Large intestine (tissue), 3 donors: ENCODE measurements at regions not wholly inside any gene's neighbourhood (a gene's known extent, or its start where the extent isn't known, plus 50 kb on each side); places are given as distances from the start of the nearest gene placed in this dataset.

Experiments used
- DNase-seq, 2 donors: peaks; one replicate each; pipeline versions ENCODE4 v3.0.0 to v3.0.0-alpha.2; 2013
- H3K27ac ChIP-seq: one replicate; pipeline ENCODE4 v1.5.1; 2013; ENCODE audit warnings: low read length
- H3K27me3 ChIP-seq: 2 replicates; pipeline ENCODE4 v1.6.1; 2013; ENCODE audit warnings: low read length; ENCODE audit not compliant: control insufficient read depth, insufficient read depth
- H3K36me3 ChIP-seq: 2 replicates; pipeline ENCODE4 v1.6.1; 2013; ENCODE audit warnings: low read length; ENCODE audit not compliant: control insufficient read depth, insufficient read depth
- H3K4me1 ChIP-seq: one replicate; pipeline ENCODE4 v1.6.1; 2013; ENCODE audit warnings: low read length; ENCODE audit not compliant: control insufficient read depth, insufficient read depth
- H3K4me3 ChIP-seq: one replicate; pipeline ENCODE4 v1.5.1; 2013; ENCODE audit warnings: low read length
- H3K9me3 ChIP-seq: one replicate; pipeline ENCODE4 v1.6.1; 2013; ENCODE audit warnings: mild to moderate bottlenecking, low read depth, low read length, moderate library complexity; ENCODE audit not compliant: control insufficient read depth
- WGBS: methylation state at CpG from one replicate; pipeline ENCODE4 v1.1.5; 2013; ENCODE audit warnings: low lambda C conversion rate; ENCODE audit not compliant: insufficient coverage; 5-methylcytosine and 5-hydroxymethylcytosine counted together

DNA sequence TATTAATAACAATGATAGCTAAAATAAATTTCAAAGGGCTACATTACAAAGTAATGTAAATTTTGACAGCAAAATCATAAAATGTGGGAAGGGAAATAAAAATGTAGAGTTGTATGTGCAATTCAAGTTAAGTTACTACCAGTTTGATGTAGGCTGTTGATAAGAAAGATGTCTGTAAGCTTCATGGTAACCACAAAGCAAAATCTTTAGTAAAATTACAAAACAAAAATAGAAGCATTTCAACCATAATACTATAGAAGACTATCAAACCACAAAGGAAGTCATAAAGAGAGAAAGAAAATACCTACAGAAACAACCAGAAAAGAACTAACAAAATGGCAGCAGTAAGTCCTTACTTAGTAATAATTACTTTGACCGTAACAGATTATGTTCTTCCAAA, 99.1 kb downstream of the C7orf25 start:
- H3K9me3 ChIP-seq, result no peaks in the 10 kb centered on the region
- H3K27me3 ChIP-seq, result no peaks in the 10 kb centered on the region
- H3K27ac ChIP-seq, result no peak overlapping the region
- DNase-seq, result no peak
- 100% methylated on average over 1 of the region's 1 CpG for WGBS
- no peaks in the 10 kb centered on the region for H3K4me1 ChIP-seq
- no peaks in the 10 kb centered on the region for H3K36me3 ChIP-seq
- no peak overlapping the region for H3K4me3 ChIP-seq

DNA sequence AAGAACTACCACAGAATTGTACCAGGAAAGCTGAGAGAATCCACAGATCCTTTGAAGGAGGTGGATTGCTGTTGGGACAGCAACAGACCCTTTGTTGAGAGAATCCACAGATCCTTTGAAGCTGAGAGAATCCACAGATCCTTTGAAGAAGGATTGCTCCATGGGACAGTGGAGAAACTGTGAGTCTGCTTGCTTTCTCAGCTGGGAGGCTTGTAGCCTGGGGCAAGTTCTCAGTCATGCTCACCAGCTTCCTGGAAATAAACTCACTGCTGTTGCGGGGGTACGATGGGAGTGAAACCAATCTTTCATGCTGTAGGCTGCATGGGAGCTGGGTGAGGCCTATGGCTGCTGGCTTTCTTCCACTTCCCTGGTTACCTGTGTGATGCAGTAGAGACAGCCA, 106.3 kb downstream of the C7orf25 start:
- no peak overlapping the region for H3K27ac ChIP-seq
- WGBS, result no CpG with 5 or more reads among the region's 2 CpGs
- H3K27me3 ChIP-seq, result no peaks in the 10 kb centered on the region
- H3K4me1 ChIP-seq, result no peaks in the 10 kb centered on the region
- no peak for DNase-seq
- H3K36me3 ChIP-seq, result no peaks in the 10 kb centered on the region
- no peaks in the 10 kb centered on the region for H3K9me3 ChIP-seq
- H3K4me3 ChIP-seq, result no peak overlapping the region

DNA sequence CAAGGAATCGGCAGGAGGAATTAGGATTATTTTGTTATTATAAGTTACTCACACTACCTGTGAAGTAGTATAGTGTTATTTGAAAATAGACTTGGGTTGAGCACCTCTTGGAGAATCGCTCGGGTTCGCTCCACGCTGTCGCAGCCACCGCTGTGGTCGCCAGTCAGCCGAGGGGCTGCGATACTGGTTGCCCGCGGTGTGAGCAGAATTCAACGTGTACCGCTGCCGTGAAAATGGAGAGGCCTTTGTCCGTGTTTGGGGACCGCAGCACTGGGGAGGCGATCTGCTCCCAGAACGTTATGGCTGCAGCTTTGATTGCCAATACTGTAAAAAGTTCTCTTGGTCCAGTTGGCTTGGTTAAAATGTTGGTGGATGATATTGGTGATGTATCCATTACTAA, 117.2 kb downstream of the C7orf25 start:
- no peak overlapping the region for H3K27ac ChIP-seq
- H3K9me3 ChIP-seq, result no peaks in the 10 kb centered on the region
- no peaks in the 10 kb centered on the region for H3K36me3 ChIP-seq
- H3K27me3 ChIP-seq, result no peaks in the 10 kb centered on the region
- no peaks in the 10 kb centered on the region for H3K4me1 ChIP-seq
- no peak for DNase-seq
- H3K4me3 ChIP-seq, result no peak overlapping the region
- 100% methylated on average over 1 of the region's 19 CpGs for whole genome bisulfite sequencing

DNA sequence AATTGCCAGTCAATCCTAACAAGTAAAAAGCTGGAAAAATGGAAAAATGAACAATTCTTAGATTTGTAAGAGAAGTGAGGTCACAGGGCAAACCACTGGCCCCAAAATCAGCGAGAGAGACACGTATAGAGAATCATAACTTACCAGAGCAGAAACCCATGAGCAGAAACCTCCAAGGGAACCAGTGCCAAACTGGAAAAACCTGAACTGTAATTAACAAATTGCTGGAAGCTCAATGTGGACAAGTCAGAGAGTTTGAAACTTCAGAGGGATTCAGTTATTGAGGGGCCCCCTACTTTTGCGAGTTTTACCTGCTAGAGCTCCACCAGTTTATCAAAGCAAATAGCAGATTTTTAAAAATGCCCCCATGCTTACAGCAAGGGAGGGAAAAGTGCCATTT, 119.0 kb downstream of the C7orf25 start:
- no peaks in the 10 kb centered on the region for H3K27me3 ChIP-seq
- H3K4me3 ChIP-seq, result no peak overlapping the region
- WGBS, result 100% methylated on average over 1 of the region's 3 CpGs
- DNase-seq, result no peak
- H3K36me3 ChIP-seq, result no peaks in the 10 kb centered on the region
- no peak overlapping the region for H3K27ac ChIP-seq
- no peaks in the 10 kb centered on the region for H3K9me3 ChIP-seq
- no peaks in the 10 kb centered on the region for H3K4me1 ChIP-seq

DNA sequence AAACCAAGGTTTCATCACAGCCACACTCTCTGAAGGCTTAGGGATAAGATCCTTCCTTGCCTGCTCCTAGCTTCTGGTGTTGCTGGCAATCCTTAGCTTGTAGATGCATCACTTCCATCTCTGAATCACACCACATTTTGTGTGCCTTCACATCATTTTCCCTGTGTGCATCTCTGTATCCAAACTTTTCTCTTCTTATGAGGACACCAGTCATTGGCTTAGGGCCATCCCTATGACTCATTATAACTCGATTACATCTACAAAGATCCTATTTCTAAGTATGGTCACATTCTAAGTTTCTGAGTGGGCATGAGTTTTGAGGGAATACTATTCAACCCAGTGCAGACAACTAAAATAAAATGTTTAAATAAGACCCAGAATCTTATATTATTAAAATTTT, 121.7 kb downstream of the C7orf25 start:
- no peaks in the 10 kb centered on the region for H3K9me3 ChIP-seq
- H3K27me3 ChIP-seq, result no peaks in the 10 kb centered on the region
- H3K4me3 ChIP-seq, result no peak overlapping the region
- no peak for DNase-seq
- H3K4me1 ChIP-seq, result no peaks in the 10 kb centered on the region
- no peak overlapping the region for H3K27ac ChIP-seq
- no peaks in the 10 kb centered on the region for H3K36me3 ChIP-seq
- no CpG with 5 or more reads among the region's 1 CpG for WGBS

DNA sequence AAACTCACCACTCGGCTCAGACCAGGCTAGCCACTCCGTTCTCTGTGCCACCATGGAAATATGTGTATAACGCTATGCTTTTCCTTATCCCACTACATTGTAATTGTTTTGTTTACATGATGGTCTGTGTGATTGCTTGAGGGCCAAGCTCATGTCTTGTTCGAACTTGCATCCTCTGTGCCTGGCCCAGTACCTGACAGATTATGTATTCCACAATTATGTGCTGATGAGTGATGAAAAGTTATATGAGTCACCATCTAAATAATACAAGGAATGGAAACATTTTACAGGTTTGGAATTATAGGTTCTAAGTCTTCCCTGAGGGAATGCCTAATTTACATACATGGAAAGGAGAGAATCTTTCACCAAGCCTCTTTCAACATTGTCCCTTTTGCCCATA, 137.4 kb downstream of the C7orf25 start:
- Histone ChIP-seq H3K27ac (no peak overlapping the region), H3K27me3 (no peaks in the 10 kb centered on the region), H3K4me1 (no peaks in the 10 kb centered on the region), H3K9me3 (no peaks in the 10 kb centered on the region), H3K4me3 (no peak overlapping the region), H3K36me3 (no peaks in the 10 kb centered on the region)
- no CpG with 5 or more reads among the region's 4 CpGs for WGBS
- DNase-seq, result no peak

DNA sequence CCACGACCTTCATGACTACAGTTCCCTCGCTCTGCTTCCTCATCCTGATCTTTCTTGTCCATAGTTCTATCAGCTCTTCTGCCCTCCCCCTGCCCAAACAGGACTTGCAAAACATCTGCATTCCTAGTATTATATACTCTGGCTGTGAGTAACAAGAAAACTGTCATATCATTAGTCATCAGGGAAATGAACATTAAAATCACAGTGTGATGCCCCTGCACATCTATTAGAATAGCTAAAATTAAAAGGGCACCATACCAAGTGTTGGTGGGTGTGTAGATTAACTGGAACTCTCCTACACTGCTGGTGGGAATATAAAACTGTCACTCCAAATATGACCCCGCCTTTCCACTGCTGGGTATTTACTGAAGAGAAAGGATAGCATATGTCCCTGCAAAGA, 141.8 kb downstream of the C7orf25 start:
- DNase-seq, result no peak
- WGBS, result no CpG with 5 or more reads among the region's 3 CpGs

DNA sequence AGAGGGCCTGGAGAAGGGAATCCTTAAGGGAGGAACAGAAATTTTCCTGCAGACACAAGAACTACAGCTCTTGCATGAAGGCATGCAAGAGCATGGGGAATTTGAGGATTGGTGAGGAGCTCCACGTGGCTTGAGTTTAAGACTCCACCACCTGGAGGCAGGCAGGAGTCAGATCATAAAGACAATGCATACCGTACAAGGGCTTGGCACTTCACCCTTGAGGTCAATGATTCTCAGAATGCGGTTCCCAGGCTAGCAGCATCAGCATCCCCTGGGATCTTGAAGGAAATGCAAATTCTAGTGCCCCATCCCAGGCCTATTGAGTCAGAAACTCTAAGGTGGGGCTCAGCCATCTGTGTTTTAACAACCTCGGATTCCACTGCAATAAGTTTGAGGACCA, 143.8 kb downstream of the C7orf25 start:
- DNase-seq, result no peak
- 100% methylated on average over 1 of the region's 4 CpGs for WGBS
- Histone ChIP-seq H3K27ac (no peak overlapping the region), H3K9me3 (no peaks in the 10 kb centered on the region), H3K36me3 (no peaks in the 10 kb centered on the region), H3K4me1 (no peaks in the 10 kb centered on the region), H3K4me3 (no peak overlapping the region), H3K27me3 (no peaks in the 10 kb centered on the region)

More for the DNA sequence above, 141.8 kb downstream of the C7orf25 start:
- no peaks in the 10 kb centered on the region for H3K36me3 ChIP-seq
- H3K27me3 ChIP-seq, result no peaks in the 10 kb centered on the region
- no peaks in the 10 kb centered on the region for H3K9me3 ChIP-seq
- no peak overlapping the region for H3K4me3 ChIP-seq
- H3K4me1 ChIP-seq, result no peaks in the 10 kb centered on the region
- H3K27ac ChIP-seq, result no peak overlapping the region

DNA sequence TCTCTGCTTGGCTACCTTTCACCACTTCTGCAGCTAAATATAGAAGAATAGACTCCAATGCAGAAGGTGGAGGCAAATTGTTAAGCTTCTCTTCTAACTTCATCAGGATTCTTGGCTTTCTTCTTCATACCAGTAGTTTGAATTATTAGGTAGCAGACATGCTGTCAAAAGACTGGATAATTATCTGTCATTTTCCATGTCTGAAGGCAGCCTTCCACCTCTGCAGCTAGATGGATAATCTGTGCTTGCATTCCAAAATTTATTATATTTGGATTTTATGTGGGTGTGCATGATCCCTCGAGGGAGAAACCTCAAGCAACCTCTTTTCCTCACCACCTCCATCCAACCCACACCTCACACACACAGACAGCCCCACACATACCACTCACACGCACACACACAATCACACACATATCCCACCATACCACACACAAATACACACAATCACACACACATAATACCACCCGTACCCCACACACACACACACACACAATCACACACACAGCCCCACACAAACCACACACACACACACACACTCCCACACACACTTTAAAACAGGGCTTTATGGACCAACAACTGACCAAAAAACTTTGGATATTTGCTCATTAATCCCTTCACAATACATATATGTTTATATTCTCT, 145.0 kb downstream of the C7orf25 start:
- H3K9me3 ChIP-seq, result no peaks in the 10 kb centered on the region

DNA sequence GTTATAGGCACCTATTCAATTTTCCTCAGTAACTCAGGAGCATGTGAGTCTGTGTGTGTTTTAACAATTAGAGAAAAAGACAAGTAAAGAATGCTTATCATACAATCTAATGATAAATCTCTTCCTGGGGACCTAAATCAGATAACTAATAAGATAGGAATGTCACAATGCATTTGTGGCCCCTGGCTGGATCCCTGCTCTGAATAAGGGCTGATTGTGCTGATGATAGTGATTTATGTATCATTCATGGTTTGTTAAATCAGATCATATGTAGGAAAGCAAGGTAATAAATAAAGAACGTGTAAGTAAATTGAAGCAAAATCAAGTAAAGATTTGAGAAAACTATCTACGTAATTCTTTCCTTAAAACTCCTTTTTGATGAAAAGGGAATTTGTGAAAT, 145.9 kb downstream of the C7orf25 start:
- no peak for DNase-seq
- H3K36me3 ChIP-seq, result no peaks in the 10 kb centered on the region
- no peak overlapping the region for H3K4me3 ChIP-seq
- H3K4me1 ChIP-seq, result no peaks in the 10 kb centered on the region
- H3K27ac ChIP-seq, result no peak overlapping the region
- no peaks in the 10 kb centered on the region for H3K9me3 ChIP-seq
- 100% methylated on average over 1 of the region's 2 CpGs for WGBS
- no peaks in the 10 kb centered on the region for H3K27me3 ChIP-seq

More for the DNA sequence above, 145.0 kb downstream of the C7orf25 start:
- Histone ChIP-seq H3K36me3 (no peaks in the 10 kb centered on the region), H3K27ac (no peak overlapping the region), H3K27me3 (no peaks in the 10 kb centered on the region), H3K4me1 (no peaks in the 10 kb centered on the region), H3K4me3 (no peak overlapping the region)
- DNase-seq, result no peak
- no CpG with 5 or more reads among the region's 3 CpGs for WGBS

DNA sequence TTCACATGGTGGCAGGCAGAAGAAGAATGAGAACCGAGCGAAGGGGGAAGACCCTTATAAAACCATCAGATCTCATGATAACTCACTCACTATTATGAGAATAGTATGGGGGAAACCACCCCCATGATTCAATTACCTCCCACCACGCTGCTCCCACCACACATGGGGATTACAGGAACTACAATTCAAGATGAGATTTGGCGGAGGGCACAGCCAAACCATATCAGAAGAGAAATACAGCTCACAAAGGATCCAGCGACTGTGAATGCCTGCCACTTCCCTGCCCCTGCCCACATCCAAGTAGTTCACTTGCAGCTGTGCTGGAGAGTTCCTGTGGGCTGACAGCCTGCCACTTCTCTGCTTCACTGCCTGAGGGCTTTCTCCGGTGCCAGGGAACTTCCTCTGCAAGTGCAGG, 148.7 kb downstream of the C7orf25 start:
- H3K4me3 ChIP-seq, result no peak overlapping the region
- no peaks in the 10 kb centered on the region for H3K4me1 ChIP-seq
- WGBS, result no CpG with 5 or more reads among the region's 6 CpGs
- no peaks in the 10 kb centered on the region for H3K9me3 ChIP-seq
- H3K36me3 ChIP-seq, result no peaks in the 10 kb centered on the region
- no peak for DNase-seq
- H3K27ac ChIP-seq, result no peak overlapping the region
- no peaks in the 10 kb centered on the region for H3K27me3 ChIP-seq
